ENCODE measurements at regions not wholly inside any gene's neighbourhood (a gene's known extent, or its start where the extent isn't known, plus 50 kb on each side); places are given as distances from the start of the nearest gene placed in this dataset.
A peak's percentile ranks its signal among the peaks of the same experiment; 100 is the strongest.

GRCh38 chr6:8658416-8658815, 223.1 kb upstream of the SLC35B3 start:
- in situ Hi-C loops (cut with HindIII; ENCODE audit: low pct_unique_long_range_greater_than_20kb, low sequenced_read_pairs): no loop called here
- no peak for DNase-seq (ENCODE audit: low read depth in 1 of 2, low spot score in 1 of 2)
- no peak for TF ChIP-seq JUND (IDR thresholded peaks at IDR 0.05; ENCODE audit: low read depth)

- TF ChIP-seq JUND (IDR thresholded peaks at IDR 0.05; ENCODE audit: low read depth): no peak
- DNase-seq (ENCODE audit: low read depth in 1 of 2, low spot score in 1 of 2): no peak
- in situ Hi-C loops (cut with HindIII; ENCODE audit: low pct_unique_long_range_greater_than_20kb, low sequenced_read_pairs): no loop called here
These were observed 222.2 kb upstream of the SLC35B3 start for GRCh38 chr6:8657522-8657921.

DNA sequence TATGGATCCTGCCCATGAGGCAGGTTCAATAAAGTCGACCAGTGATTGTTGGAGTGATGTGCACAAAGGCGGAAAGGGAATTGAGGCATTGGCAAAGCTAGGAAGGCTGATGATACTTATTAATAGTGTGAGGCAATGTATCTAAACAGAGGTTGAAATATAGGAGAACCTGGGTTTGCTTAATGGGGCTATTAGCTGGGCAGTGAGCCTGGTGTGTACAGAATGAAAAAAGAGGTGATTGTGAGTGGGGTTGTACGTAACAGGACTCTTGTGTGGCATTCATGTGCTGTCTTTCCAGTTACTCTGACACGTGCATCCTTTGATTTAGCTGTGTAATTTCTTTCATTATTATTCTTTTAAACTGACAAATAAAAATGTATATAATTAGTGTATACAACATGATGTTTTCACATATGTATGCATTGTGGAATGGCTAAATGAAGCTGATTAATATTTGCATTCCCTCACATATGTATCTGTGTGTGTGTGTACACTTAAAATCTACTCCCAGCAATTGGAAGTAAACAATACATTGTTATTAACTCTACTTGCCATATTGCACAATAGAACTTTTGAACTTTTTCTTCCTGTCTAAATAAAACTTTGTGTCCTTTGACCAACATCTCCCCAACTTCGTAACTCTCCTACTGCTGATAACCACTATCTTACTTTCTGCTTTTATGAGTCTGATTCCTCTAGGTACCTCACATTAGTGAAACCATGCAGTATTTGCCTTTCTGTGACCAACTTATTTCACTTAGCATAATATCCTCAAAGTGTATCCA, 220.5 kb upstream of the SLC35B3 start:
- in situ Hi-C loops (cut with HindIII; ENCODE audit: low pct_unique_long_range_greater_than_20kb, low sequenced_read_pairs): no loop called here
- DNase-seq (ENCODE audit: low read depth in 1 of 2, low spot score in 1 of 2): no peak
- no peak for TF ChIP-seq JUND (IDR thresholded peaks at IDR 0.05; ENCODE audit: low read depth)

DNA sequence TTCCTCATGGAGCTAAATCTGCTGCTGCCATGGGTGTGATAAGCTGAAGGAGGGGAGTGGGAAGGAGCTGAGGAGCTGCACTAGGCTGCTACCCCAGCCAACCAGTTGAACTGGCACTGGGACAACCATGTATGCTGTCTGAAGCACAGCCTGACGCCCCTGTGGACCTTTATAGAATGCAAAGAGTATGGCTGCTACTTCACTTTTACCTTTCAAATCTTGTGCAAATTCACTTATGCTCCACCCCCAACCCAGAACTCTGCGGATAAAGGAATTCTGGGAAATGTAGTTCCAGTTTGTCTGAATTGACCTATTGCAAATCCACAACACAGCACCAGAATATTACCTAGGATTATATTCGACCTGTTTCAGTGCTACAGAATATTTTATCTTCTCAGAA, 217.4 kb upstream of the SLC35B3 start:
- no peak for TF ChIP-seq JUND (IDR thresholded peaks at IDR 0.05; ENCODE audit: low read depth)
- no peak for DNase-seq (ENCODE audit: low read depth in 1 of 2, low spot score in 1 of 2)
- in situ Hi-C loops (cut with HindIII; ENCODE audit: low pct_unique_long_range_greater_than_20kb, low sequenced_read_pairs): no loop called here

DNA sequence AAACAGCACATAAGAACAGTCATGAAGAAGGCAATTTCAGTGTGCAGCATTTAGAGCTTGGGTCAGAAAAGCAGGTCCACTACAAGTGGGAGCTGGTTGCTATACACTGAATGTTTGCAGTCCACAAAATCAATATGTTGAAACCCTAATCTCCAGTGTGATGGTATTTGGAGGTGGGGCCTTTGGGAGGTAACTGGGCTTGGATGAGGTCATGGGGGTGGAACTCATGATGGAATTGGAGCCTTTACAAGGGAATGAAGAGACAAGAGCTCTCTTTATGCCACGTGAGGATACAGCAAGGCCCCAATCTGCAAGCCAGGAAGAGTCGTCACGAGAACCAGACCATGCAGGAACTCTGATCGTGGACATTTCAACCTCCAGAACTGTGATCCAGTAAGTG, 216.7 kb upstream of the SLC35B3 start:
- in situ Hi-C loops (cut with HindIII; ENCODE audit: low pct_unique_long_range_greater_than_20kb, low sequenced_read_pairs): no loop called here
- DNase-seq (ENCODE audit: low read depth in 1 of 2, low spot score in 1 of 2): no peak
- TF ChIP-seq JUND (IDR thresholded peaks at IDR 0.05; ENCODE audit: low read depth): no peak

GRCh38 chr6:8645212-8645611, 209.9 kb upstream of the SLC35B3 start:
- TF ChIP-seq JUND (IDR thresholded peaks at IDR 0.05; ENCODE audit: low read depth): no peak
- in situ Hi-C loops (cut with HindIII; ENCODE audit: low pct_unique_long_range_greater_than_20kb, low sequenced_read_pairs): no loop called here
- DNase-seq (ENCODE audit: low read depth in 1 of 2, low spot score in 1 of 2): peak in 1 of 2 experiments; percentile 12

GRCh38 chr6:8644306-8644705, 209.0 kb upstream of the SLC35B3 start:
- TF ChIP-seq JUND (IDR thresholded peaks at IDR 0.05; ENCODE audit: low read depth): no peak
- in situ Hi-C loops (cut with HindIII; ENCODE audit: low pct_unique_long_range_greater_than_20kb, low sequenced_read_pairs): no loop called here
- DNase-seq (ENCODE audit: low read depth in 1 of 2, low spot score in 1 of 2): no peak

GRCh38 chr6:8642854-8643253, 207.5 kb upstream of the SLC35B3 start:
- in situ Hi-C loops (cut with HindIII; ENCODE audit: low pct_unique_long_range_greater_than_20kb, low sequenced_read_pairs): no loop called here
- no peak for TF ChIP-seq JUND (IDR thresholded peaks at IDR 0.05; ENCODE audit: low read depth)
- DNase-seq (ENCODE audit: low read depth in 1 of 2, low spot score in 1 of 2): no peak

- no peak for TF ChIP-seq JUND (IDR thresholded peaks at IDR 0.05; ENCODE audit: low read depth)
- no peak for DNase-seq (ENCODE audit: low read depth in 1 of 2, low spot score in 1 of 2)
- in situ Hi-C loops (cut with HindIII; ENCODE audit: low pct_unique_long_range_greater_than_20kb, low sequenced_read_pairs): no loop called here
These were observed 206.8 kb upstream of the SLC35B3 start for GRCh38 chr6:8642131-8642530.

DNA sequence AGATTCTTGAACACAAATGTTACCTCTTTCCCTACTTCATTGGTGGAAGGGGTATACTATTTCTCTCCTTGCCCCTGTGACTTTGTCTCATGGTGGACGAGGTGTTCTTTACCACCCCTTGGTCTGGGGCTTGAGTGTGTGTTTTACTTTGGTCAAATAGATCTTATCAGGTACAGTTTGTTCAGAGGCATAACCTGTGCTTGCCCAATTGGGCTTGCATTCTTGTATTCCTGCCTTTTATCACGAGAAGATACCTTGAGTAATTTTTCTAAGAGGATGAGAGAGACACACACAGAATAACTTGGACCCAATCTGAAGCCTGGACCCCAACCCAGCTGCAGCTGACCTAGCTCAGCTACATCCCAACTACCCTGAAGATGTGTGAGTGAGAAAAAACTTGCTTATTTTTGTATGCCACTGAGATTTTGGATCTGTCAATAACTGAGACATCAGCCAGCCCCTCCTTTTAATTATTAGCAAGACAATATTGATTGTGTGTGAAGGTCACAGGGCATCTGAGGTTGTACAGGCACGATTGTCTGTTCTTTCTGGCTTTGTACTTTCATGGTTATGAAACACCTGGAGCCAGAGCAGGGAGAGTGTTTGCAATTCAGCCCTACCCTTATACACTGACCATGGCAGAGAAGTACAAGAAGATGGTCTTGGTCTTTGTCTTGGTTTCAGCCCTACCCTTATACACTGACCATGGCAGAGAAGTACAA, 204.7 kb upstream of the SLC35B3 start:
- no peak for DNase-seq (ENCODE audit: low read depth in 1 of 2, low spot score in 1 of 2)
- no peak for TF ChIP-seq JUND (IDR thresholded peaks at IDR 0.05; ENCODE audit: low read depth)
- in situ Hi-C loops (cut with HindIII; ENCODE audit: low pct_unique_long_range_greater_than_20kb, low sequenced_read_pairs): no loop called here

DNA sequence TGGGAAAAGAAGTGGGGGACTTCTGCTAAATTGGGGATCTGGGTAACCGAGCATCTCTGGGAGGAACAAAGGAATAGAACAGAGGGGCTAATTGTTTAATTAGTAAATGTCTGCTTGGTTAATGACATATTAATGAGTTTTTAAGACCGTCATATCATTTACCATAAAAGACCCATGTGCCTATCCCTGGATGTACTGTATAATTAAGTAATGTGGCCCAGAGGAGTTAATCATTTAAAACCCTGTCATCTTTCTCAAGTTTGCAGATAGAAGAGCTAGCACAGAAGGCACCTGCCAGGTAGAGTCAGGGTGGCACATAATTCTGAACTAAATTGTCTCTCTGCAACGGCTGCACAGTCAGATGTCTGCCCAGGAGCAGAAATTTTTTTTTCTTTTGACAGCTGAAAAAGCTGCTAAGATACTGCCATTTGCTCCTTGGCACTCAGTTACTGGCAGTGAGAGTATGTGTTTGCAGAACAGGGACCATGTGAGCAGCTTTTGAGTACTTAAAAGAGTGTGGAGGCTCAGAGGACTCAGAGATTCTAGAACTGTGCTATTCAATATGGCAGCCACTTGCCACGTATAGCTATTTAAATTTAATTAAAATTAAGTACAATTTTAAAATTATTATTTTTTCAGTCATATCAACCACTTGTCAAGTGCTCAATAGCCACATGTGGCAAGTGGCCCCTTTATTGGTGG, 202.7 kb upstream of the SLC35B3 start:
- no peak for DNase-seq (ENCODE audit: low read depth in 1 of 2, low spot score in 1 of 2)
- TF ChIP-seq JUND (IDR thresholded peaks at IDR 0.05; ENCODE audit: low read depth): no peak
- in situ Hi-C loops (cut with HindIII; ENCODE audit: low pct_unique_long_range_greater_than_20kb, low sequenced_read_pairs): no loop called here

- TF ChIP-seq JUND (IDR thresholded peaks at IDR 0.05; ENCODE audit: low read depth): no peak
- in situ Hi-C loops (cut with HindIII; ENCODE audit: low pct_unique_long_range_greater_than_20kb, low sequenced_read_pairs): no loop called here
- no peak for DNase-seq (ENCODE audit: low read depth in 1 of 2, low spot score in 1 of 2)
These were observed 198.4 kb upstream of the SLC35B3 start for GRCh38 chr6:8633762-8634161.

- no peak for DNase-seq (ENCODE audit: low read depth in 1 of 2, low spot score in 1 of 2)
- TF ChIP-seq JUND (IDR thresholded peaks at IDR 0.05; ENCODE audit: low read depth): no peak
- in situ Hi-C loops (cut with HindIII; ENCODE audit: low pct_unique_long_range_greater_than_20kb, low sequenced_read_pairs): no loop called here
These were observed 193.4 kb upstream of the SLC35B3 start for GRCh38 chr6:8628736-8629135.

All from T47D (cell line).